ENCODE measurements at regions not wholly inside any gene's neighbourhood (a gene's known extent, or its start where the extent isn't known, plus 50 kb on each side); places are given as distances from the start of the nearest gene placed in this dataset.

DNA sequence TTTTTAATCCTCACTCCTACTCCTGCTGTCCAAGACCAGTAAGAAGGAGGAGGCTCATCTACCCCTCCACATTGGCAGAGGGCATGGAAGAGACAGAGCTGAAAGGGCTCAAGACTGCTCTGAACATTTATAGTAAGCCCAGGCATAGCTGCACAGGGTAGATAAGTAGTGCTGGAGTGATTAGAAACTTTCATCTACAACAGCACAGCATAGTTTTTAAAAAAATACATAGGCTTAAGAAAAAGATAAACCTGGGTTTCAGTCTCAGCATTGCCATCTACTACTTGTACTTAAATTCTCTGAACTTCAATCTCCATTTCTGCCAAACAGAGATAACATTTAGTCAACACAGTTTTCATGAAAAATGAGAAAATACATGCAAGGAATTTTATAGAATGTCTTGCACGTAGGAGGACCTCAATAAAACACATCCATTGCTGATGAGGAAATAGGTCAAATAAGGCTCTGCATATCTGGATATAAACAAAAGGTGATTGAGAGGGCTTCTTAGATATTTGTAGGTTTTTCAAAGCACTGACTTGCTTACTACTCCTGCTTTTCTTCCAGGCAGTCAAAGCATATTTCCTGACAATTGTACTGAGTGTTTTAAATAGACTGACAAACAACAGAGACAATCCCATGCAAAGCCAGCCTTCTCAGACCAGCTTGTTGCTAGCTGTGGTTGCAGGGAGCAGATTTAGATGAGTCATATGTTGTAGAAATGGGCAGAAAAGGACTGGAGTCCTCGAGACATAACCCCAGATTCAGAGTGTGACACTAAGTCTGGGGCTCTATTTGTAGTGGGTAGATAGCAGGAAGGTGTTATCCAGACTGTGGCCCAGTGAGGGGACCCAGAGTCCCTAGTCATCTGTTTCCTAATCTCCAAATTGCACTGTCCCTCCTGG, 107.4 kb upstream of the TAB2 start:
- Histone ChIP-seq H3K4me2 (no peak overlapping the region), H3K27me3 (ENCODE audit: insufficient read depth, low read depth) (no peaks in the 10 kb centered on the region), H3K4me1 (ENCODE audit: low read depth, poor library complexity, severe bottlenecking) (no peaks in the 10 kb centered on the region), H4K20me1 (ENCODE audit: insufficient read depth) (no peaks in the 10 kb centered on the region), H3K9ac (no peak overlapping the region), H3K79me2 (ENCODE audit: insufficient read depth, low read depth) (no peaks in the 10 kb centered on the region), H3K4me3 (IDR thresholded peaks at IDR 0.05; ENCODE audit: insufficient read depth, low read depth, low read length) (no peak overlapping the region), H3K27ac (no peak overlapping the region), H2AFZ (ENCODE audit: low read depth) (no peak overlapping the region), H3K36me3 (ENCODE audit: insufficient read depth) (no peaks in the 10 kb centered on the region)
- TF ChIP-seq, protein P1, sequence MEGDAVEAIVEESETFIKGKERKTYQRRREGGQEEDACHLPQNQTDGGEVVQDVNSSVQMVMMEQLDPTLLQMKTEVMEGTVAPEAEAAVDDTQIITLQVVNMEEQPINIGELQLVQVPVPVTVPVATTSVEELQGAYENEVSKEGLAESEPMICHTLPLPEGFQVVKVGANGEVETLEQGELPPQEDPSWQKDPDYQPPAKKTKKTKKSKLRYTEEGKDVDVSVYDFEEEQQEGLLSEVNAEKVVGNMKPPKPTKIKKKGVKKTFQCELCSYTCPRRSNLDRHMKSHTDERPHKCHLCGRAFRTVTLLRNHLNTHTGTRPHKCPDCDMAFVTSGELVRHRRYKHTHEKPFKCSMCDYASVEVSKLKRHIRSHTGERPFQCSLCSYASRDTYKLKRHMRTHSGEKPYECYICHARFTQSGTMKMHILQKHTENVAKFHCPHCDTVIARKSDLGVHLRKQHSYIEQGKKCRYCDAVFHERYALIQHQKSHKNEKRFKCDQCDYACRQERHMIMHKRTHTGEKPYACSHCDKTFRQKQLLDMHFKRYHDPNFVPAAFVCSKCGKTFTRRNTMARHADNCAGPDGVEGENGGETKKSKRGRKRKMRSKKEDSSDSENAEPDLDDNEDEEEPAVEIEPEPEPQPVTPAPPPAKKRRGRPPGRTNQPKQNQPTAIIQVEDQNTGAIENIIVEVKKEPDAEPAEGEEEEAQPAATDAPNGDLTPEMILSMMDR (conservative IDR thresholded peaks at IDR 0.05; ENCODE audit: low read depth, low read length): no peak

DNA sequence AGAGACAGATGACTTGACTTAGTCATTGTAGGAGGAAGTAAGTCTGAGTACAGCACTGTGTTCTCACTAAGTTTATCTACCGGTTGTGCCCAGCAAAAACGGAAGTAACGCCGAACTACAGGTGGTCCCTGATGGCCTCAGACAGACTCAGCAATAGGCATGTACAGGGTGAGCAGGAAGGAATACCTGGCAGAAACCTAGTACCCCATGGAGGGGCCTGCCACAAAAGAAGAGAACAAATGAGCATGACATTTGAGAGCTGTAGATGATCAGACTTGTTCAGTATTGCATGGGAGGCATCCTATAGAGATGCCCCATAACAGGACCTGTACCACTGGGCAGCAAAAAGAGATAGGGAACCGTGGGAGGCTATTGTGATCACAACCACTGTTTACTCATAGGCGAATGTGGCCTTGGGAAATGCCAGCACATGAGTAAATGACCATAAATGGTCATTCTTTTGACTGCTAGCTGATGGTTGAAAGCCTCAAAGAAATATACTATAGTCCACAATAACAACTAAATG, 106.4 kb upstream of the TAB2 start:
- no peaks in the 10 kb centered on the region for H3K27me3 ChIP-seq (ENCODE audit: insufficient read depth, low read depth)
- TF ChIP-seq, protein P1 (conservative IDR thresholded peaks at IDR 0.05; ENCODE audit: low read depth, low read length): no peak
- H2AFZ ChIP-seq (ENCODE audit: low read depth): no peak overlapping the region
- H3K27ac ChIP-seq: no peak overlapping the region
- H3K9ac ChIP-seq: no peak overlapping the region
- no peak overlapping the region for H3K4me3 ChIP-seq (IDR thresholded peaks at IDR 0.05; ENCODE audit: insufficient read depth, low read depth, low read length)
- no peaks in the 10 kb centered on the region for H4K20me1 ChIP-seq (ENCODE audit: insufficient read depth)
- H3K36me3 ChIP-seq (ENCODE audit: insufficient read depth): no peaks in the 10 kb centered on the region
- no peaks in the 10 kb centered on the region for H3K79me2 ChIP-seq (ENCODE audit: insufficient read depth, low read depth)
- no peak overlapping the region for H3K4me2 ChIP-seq
- H3K4me1 ChIP-seq (ENCODE audit: low read depth, poor library complexity, severe bottlenecking): no peaks in the 10 kb centered on the region

- H3K27ac ChIP-seq: no peak overlapping the region
- no peak overlapping the region for H3K9ac ChIP-seq
- no peak overlapping the region for H3K4me3 ChIP-seq (IDR thresholded peaks at IDR 0.05; ENCODE audit: insufficient read depth, low read depth, low read length)
- H3K27me3 ChIP-seq (ENCODE audit: insufficient read depth, low read depth): no peaks in the 10 kb centered on the region
- H3K79me2 ChIP-seq (ENCODE audit: insufficient read depth, low read depth): no peaks in the 10 kb centered on the region
- no peaks in the 10 kb centered on the region for H3K4me1 ChIP-seq (ENCODE audit: low read depth, poor library complexity, severe bottlenecking)
- no peak overlapping the region for H2AFZ ChIP-seq (ENCODE audit: low read depth)
- H3K36me3 ChIP-seq (ENCODE audit: insufficient read depth): no peaks in the 10 kb centered on the region
- TF ChIP-seq, protein P1 (conservative IDR thresholded peaks at IDR 0.05; ENCODE audit: low read depth, low read length): no peak
- H3K4me2 ChIP-seq: no peak overlapping the region
- no peaks in the 10 kb centered on the region for H4K20me1 ChIP-seq (ENCODE audit: insufficient read depth)
Observed at GRCh38 chr6:149212206-149212605, 105.3 kb upstream of the TAB2 start.

DNA sequence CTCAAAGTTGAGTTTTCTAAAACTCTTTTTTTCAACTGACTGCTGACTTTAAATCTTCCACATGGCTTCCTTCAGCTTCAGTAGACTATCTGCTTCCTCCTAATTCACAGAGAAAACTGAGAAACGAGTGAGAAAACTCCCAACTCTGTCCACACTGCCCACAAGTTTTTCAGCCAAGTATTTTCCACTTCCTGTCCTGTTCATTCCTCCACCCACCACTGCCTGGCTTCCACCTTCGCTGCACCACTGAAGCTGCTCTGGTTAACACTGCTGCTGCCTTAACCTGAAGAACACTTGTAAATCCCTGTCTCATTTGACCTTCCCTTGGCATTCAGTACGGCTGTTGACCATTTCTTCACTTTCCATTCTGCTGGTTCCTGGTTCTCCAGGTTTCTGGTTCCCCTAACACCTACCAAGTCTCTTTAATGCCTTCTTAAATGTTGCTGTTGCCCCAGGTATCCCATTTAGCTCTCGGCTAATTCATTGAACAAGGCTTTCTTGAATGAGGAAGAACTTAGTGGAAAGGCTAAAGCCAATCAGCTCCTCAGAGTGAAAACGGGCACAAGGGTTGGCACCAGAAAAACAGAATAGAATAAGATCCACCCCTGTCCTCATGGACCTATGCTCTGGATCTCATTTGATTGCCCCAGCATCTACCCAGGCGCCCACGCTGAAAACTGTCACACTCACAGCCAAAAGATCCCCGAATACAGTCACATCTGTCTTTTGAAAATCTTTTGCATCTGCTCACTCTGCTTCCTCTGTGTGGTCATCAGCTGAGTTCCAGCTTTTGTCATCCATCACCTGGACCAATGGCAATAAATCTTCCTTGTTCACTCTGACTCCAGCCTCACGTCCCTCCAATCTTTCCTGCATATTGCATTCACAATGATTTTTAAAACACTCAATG, 104.4 kb upstream of the TAB2 start:
- no peak overlapping the region for H3K27ac ChIP-seq
- no peak overlapping the region for H2AFZ ChIP-seq (ENCODE audit: low read depth)
- H3K36me3 ChIP-seq (ENCODE audit: insufficient read depth): no peaks in the 10 kb centered on the region
- no peaks in the 10 kb centered on the region for H3K27me3 ChIP-seq (ENCODE audit: insufficient read depth, low read depth)
- H3K79me2 ChIP-seq (ENCODE audit: insufficient read depth, low read depth): no peaks in the 10 kb centered on the region
- H3K4me2 ChIP-seq: no peak overlapping the region
- no peaks in the 10 kb centered on the region for H3K4me1 ChIP-seq (ENCODE audit: low read depth, poor library complexity, severe bottlenecking)
- no peak overlapping the region for H3K4me3 ChIP-seq (IDR thresholded peaks at IDR 0.05; ENCODE audit: insufficient read depth, low read depth, low read length)
- TF ChIP-seq, protein P1 (conservative IDR thresholded peaks at IDR 0.05; ENCODE audit: low read depth, low read length): no peak
- no peak overlapping the region for H3K9ac ChIP-seq
- no peaks in the 10 kb centered on the region for H4K20me1 ChIP-seq (ENCODE audit: insufficient read depth)
